GM23338 (cell line): ENCODE measurements at regions not wholly inside any gene's neighbourhood (a gene's known extent, or its start where the extent isn't known, plus 50 kb on each side); places are given as distances from the start of the nearest gene placed in this dataset.

Experiments
- ATAC-seq: fragments of 200-7000 bp; cut with Tn5 transposase; 3 replicates; pipeline ENCODE4 v1.9.1; 2020
- DNase-seq: peaks from one replicate; pipeline ENCODE4 v3.0.0-alpha.2; 2015; ENCODE audit warnings: low spot score
- H2AFZ ChIP-seq: fragments of 200-600 bp; sonication (generic); 2 replicates; pipeline ENCODE4 v1.8.0; 2016; ENCODE audit warnings: antibody characterized with exemption, mild to moderate bottlenecking, moderate library complexity
- H3F3A ChIP-seq: fragments of 200-600 bp; sonication (generic); replicated peaks from 2 replicates; pipeline ENCODE4 v1.8.0; 2017; ENCODE audit warnings: antibody characterized with exemption, mixed run types, low read depth
- H3K27ac ChIP-seq: fragments of 200-600 bp; sonication (generic); 2 replicates; pipeline ENCODE4 v1.6.1; 2016; ENCODE audit warnings: low read depth
- H3K27me3 ChIP-seq: fragments of 200-600 bp; sonication (generic); 2 replicates; pipeline ENCODE4 v1.8.0; 2016; ENCODE audit warnings: mild to moderate bottlenecking, mixed run types, moderate library complexity; ENCODE audit not compliant: insufficient read depth
- H3K36me3 ChIP-seq: fragments of 200-600 bp; sonication (generic); 2 replicates; pipeline ENCODE4 v1.8.0; 2016; ENCODE audit warnings: mild to moderate bottlenecking; ENCODE audit not compliant: insufficient read depth
- H3K4me1 ChIP-seq: fragments of 200-600 bp; sonication (generic); 2 replicates; pipeline ENCODE4 v1.8.0; 2016; ENCODE audit warnings: mild to moderate bottlenecking, moderate library complexity; ENCODE audit not compliant: insufficient read depth
- H3K4me2 ChIP-seq: fragments of 200-600 bp; sonication (generic); 2 replicates; pipeline ENCODE4 v1.7.1; 2017; ENCODE audit warnings: mixed run types
- H3K4me3 ChIP-seq: fragments of 200-600 bp; sonication (generic); 2 replicates; pipeline ENCODE4 v1.6.1; 2016; ENCODE audit warnings: mixed run types
- H3K79me2 ChIP-seq: fragments of 200-600 bp; sonication (generic); replicated peaks from 2 replicates; pipeline ENCODE4 v1.8.0; 2017; ENCODE audit warnings: mild to moderate bottlenecking; ENCODE audit not compliant: insufficient read depth
- H3K9me2 ChIP-seq: fragments of 200-600 bp; sonication (generic); 2 replicates; pipeline ENCODE4 v1.8.0; 2017; ENCODE audit not compliant: insufficient read depth
- H4K20me1 ChIP-seq: fragments of 200-600 bp; sonication (generic); replicated peaks from 2 replicates; pipeline ENCODE4 v1.8.0; 2017; ENCODE audit warnings: mild to moderate bottlenecking; ENCODE audit not compliant: insufficient read depth
- H3K27ac Mint-ChIP-seq: 2 replicates; pipeline ENCODE4 v1.8.0; 2020; ENCODE audit warnings: inconsistent platforms, mild to moderate bottlenecking, moderate library complexity, mixed read lengths
- H3K27me3 Mint-ChIP-seq: 3 replicates; pipeline ENCODE4 v1.8.0; 2022; ENCODE audit warnings: low read depth, mild to moderate bottlenecking, moderate library complexity, mixed read lengths, inconsistent platforms; ENCODE audit not compliant: insufficient read depth, poor library complexity
- H3K36me3 Mint-ChIP-seq: 3 replicates; pipeline ENCODE4 v1.8.0; 2021; ENCODE audit warnings: low read depth, mild to moderate bottlenecking, inconsistent platforms, moderate library complexity, mixed read lengths
- H3K4me1 Mint-ChIP-seq: 3 replicates; pipeline ENCODE4 v1.8.0; 2020; ENCODE audit warnings: mild to moderate bottlenecking, inconsistent platforms, mixed read lengths
- H3K4me3 Mint-ChIP-seq: 3 replicates; pipeline ENCODE4 v1.8.0; 2021; ENCODE audit warnings: moderate library complexity, mild to moderate bottlenecking, inconsistent platforms, mixed read lengths
- H3K9me3 Mint-ChIP-seq: 3 replicates; pipeline ENCODE4 v1.8.0; 2020; ENCODE audit warnings: moderate library complexity, mild to moderate bottlenecking, inconsistent platforms, mixed read lengths
- CTCF ChIP-seq, 2 experiments: fragments of 200-600 bp in 1 of 2; sonication (generic) in 1 of 2; conservative IDR thresholded peaks; 2 replicates each; pipeline versions ENCODE4 v1.5.1 to v1.6.1; 2016 to 2017; ENCODE audit warnings: antibody characterized with exemption in 2 of 2, low read depth in 2 of 2, mild to moderate bottlenecking in 2 of 2, moderate library complexity in 1 of 2
- EZH2 ChIP-seq: fragments of 200-600 bp; sonication (generic); IDR thresholded peaks from one replicate; pipeline ENCODE4 v1.8.0; 2017; ENCODE audit warnings: antibody characterized with exemption, mild to moderate bottlenecking, low read depth; ENCODE audit not compliant: unreplicated experiment
- EZH2phosphoT487 ChIP-seq: fragments of 200-600 bp; sonication (generic); IDR thresholded peaks from one replicate; pipeline ENCODE4 v1.8.1; 2018; ENCODE audit warnings: antibody characterized with exemption; ENCODE audit not compliant: unreplicated experiment
- NANOG ChIP-seq: IDR thresholded peaks from 2 replicates; pipeline ENCODE4 v1.6.1; 2016; ENCODE audit warnings: antibody characterized with exemption, borderline replicate concordance
- POLR2AphosphoS5 ChIP-seq: IDR thresholded peaks from 2 replicates; pipeline ENCODE4 v1.6.1; 2016; ENCODE audit warnings: antibody characterized with exemption, low read depth
- STAT1 ChIP-seq: IDR thresholded peaks from one replicate; pipeline ENCODE4 v1.6.1; 2016; ENCODE audit warnings: antibody characterized with exemption; ENCODE audit not compliant: unreplicated experiment
- ZNF114 ChIP-seq: fragments of 250-450 bp; sonication (Bioruptor Pico); IDR thresholded peaks from 2 replicates; pipeline ENCODE4 v1.5.0; 2020; ENCODE audit warnings: mild to moderate bottlenecking, moderate library complexity
- ZNF331 ChIP-seq: fragments of 250-450 bp; sonication (Bioruptor Pico); IDR thresholded peaks from 2 replicates; pipeline ENCODE4 v1.5.0; 2020; ENCODE audit warnings: low read depth, mild to moderate bottlenecking, moderate library complexity
- TF ChIP-seq, protein P1 (sequence below): fragments of 250-450 bp; sonication (Bioruptor Pico); IDR thresholded peaks from 2 replicates; pipeline ENCODE4 v1.5.0; 2020; ENCODE audit warnings: mild to moderate bottlenecking, moderate library complexity

- peak overlapping the region; percentile 52; the same call in 1 of the 2 replicates for H2AFZ ChIP-seq
- no peak overlapping the region for H3K4me2 ChIP-seq
- H3K36me3 ChIP-seq, result 0 out of 2 replicates have a peak, but pooled peaks cover 1% of the 10 kb centered on the region
- no peaks in the 10 kb centered on the region for H3F3A ChIP-seq
- no peak for TF ChIP-seq EZH2
- Mint-ChIP-seq H3K27ac (no peak overlapping the region), H3K9me3 (peaks cover 16% of the 10 kb centered on the region), H3K27me3 (no peaks in the 10 kb centered on the region), H3K4me3 (no peak overlapping the region), H3K36me3 (peaks cover 6% of the 10 kb centered on the region; the same call in 2 of the 3 replicates), H3K4me1 (no peaks in the 10 kb centered on the region)
- no peak for DNase-seq
- ATAC-seq, result no peak
- 0 out of 2 replicates have a peak, but pooled peaks cover 3% of the 10 kb centered on the region for H3K9me2 ChIP-seq
- no peaks in the 10 kb centered on the region for H4K20me1 ChIP-seq
- H3K4me3 ChIP-seq, result no peak overlapping the region
- no peaks in the 10 kb centered on the region for H3K4me1 ChIP-seq
- no peak overlapping the region for H3K27ac ChIP-seq
- H3K79me2 ChIP-seq, result no peaks in the 10 kb centered on the region
- no peaks in the 10 kb centered on the region for H3K27me3 ChIP-seq
Observed at GRCh38 chr18:1917569-1917968, 653.7 kb downstream of the METTL4 start.

GRCh38 chr18:1922066-1922465 lies 649.2 kb downstream of the METTL4 start:
- no peaks in the 10 kb centered on the region for H3K27me3 ChIP-seq
- Mint-ChIP-seq H3K9me3 (no peaks in the 10 kb centered on the region), H3K4me3 (no peak overlapping the region), H3K36me3 (no peaks in the 10 kb centered on the region), H3K4me1 (no peaks in the 10 kb centered on the region), H3K27ac (no peak overlapping the region), H3K27me3 (no peaks in the 10 kb centered on the region)
- no peak overlapping the region for H3K27ac ChIP-seq
- no peaks in the 10 kb centered on the region for H3K4me1 ChIP-seq
- no peak overlapping the region for H3K4me3 ChIP-seq
- no peaks in the 10 kb centered on the region for H3K36me3 ChIP-seq
- no peaks in the 10 kb centered on the region for H4K20me1 ChIP-seq
- H2AFZ ChIP-seq, result no peak overlapping the region
- no peaks in the 10 kb centered on the region for H3F3A ChIP-seq
- DNase-seq (no peak), ATAC-seq (no peak)
- H3K79me2 ChIP-seq, result no peaks in the 10 kb centered on the region
- no peak overlapping the region for H3K4me2 ChIP-seq
- no peaks in the 10 kb centered on the region; the same call in none of the 2 replicates for H3K9me2 ChIP-seq
- TF ChIP-seq EZH2phosphoT487 (no peak), POLR2AphosphoS5 (no peak), STAT1 (no peak)

GRCh38 chr18:1928711-1929110 lies 642.6 kb downstream of the METTL4 start:
- H3K9me3 Mint-ChIP-seq, result peaks cover 3% of the 10 kb centered on the region; the same call in 2 of the 3 replicates
- no peak overlapping the region for H3K4me2 ChIP-seq
- no peaks in the 10 kb centered on the region; the same call in none of the 2 replicates for H3K9me2 ChIP-seq
- no peak overlapping the region for H3K27ac Mint-ChIP-seq
- H3K36me3 ChIP-seq, result no peaks in the 10 kb centered on the region
- no peak overlapping the region for H3K27ac ChIP-seq
- H2AFZ ChIP-seq, result no peak overlapping the region
- H3K36me3 Mint-ChIP-seq, result 0 out of 3 replicates have a peak, but pooled peaks cover 3% of the 10 kb centered on the region
- ATAC-seq, result no peak
- H3K27me3 ChIP-seq, result no peaks in the 10 kb centered on the region
- H3F3A ChIP-seq, result no peaks in the 10 kb centered on the region
- no peak for DNase-seq
- no peaks in the 10 kb centered on the region for H3K27me3 Mint-ChIP-seq
- no peak overlapping the region for H3K4me3 Mint-ChIP-seq
- peaks cover 16% of the 10 kb centered on the region for H3K4me1 Mint-ChIP-seq
- H3K4me1 ChIP-seq, result peaks cover 9% of the 10 kb centered on the region; the same call in 1 of the 2 replicates
- H3K4me3 ChIP-seq, result no peak overlapping the region
- no peaks in the 10 kb centered on the region for H3K79me2 ChIP-seq
- no peaks in the 10 kb centered on the region for H4K20me1 ChIP-seq
- TF ChIP-seq ZNF114 (CRISPR knock-in tag) (no peak), NANOG (no peak), POLR2AphosphoS5 (no peak), ZNF331 (CRISPR knock-in tag) (no peak), CTCF (conservative IDR thresholded peaks at IDR 0.05; ENCODE audit: low read depth in 2 of 2) (no peak)
- TF ChIP-seq, protein P1, sequence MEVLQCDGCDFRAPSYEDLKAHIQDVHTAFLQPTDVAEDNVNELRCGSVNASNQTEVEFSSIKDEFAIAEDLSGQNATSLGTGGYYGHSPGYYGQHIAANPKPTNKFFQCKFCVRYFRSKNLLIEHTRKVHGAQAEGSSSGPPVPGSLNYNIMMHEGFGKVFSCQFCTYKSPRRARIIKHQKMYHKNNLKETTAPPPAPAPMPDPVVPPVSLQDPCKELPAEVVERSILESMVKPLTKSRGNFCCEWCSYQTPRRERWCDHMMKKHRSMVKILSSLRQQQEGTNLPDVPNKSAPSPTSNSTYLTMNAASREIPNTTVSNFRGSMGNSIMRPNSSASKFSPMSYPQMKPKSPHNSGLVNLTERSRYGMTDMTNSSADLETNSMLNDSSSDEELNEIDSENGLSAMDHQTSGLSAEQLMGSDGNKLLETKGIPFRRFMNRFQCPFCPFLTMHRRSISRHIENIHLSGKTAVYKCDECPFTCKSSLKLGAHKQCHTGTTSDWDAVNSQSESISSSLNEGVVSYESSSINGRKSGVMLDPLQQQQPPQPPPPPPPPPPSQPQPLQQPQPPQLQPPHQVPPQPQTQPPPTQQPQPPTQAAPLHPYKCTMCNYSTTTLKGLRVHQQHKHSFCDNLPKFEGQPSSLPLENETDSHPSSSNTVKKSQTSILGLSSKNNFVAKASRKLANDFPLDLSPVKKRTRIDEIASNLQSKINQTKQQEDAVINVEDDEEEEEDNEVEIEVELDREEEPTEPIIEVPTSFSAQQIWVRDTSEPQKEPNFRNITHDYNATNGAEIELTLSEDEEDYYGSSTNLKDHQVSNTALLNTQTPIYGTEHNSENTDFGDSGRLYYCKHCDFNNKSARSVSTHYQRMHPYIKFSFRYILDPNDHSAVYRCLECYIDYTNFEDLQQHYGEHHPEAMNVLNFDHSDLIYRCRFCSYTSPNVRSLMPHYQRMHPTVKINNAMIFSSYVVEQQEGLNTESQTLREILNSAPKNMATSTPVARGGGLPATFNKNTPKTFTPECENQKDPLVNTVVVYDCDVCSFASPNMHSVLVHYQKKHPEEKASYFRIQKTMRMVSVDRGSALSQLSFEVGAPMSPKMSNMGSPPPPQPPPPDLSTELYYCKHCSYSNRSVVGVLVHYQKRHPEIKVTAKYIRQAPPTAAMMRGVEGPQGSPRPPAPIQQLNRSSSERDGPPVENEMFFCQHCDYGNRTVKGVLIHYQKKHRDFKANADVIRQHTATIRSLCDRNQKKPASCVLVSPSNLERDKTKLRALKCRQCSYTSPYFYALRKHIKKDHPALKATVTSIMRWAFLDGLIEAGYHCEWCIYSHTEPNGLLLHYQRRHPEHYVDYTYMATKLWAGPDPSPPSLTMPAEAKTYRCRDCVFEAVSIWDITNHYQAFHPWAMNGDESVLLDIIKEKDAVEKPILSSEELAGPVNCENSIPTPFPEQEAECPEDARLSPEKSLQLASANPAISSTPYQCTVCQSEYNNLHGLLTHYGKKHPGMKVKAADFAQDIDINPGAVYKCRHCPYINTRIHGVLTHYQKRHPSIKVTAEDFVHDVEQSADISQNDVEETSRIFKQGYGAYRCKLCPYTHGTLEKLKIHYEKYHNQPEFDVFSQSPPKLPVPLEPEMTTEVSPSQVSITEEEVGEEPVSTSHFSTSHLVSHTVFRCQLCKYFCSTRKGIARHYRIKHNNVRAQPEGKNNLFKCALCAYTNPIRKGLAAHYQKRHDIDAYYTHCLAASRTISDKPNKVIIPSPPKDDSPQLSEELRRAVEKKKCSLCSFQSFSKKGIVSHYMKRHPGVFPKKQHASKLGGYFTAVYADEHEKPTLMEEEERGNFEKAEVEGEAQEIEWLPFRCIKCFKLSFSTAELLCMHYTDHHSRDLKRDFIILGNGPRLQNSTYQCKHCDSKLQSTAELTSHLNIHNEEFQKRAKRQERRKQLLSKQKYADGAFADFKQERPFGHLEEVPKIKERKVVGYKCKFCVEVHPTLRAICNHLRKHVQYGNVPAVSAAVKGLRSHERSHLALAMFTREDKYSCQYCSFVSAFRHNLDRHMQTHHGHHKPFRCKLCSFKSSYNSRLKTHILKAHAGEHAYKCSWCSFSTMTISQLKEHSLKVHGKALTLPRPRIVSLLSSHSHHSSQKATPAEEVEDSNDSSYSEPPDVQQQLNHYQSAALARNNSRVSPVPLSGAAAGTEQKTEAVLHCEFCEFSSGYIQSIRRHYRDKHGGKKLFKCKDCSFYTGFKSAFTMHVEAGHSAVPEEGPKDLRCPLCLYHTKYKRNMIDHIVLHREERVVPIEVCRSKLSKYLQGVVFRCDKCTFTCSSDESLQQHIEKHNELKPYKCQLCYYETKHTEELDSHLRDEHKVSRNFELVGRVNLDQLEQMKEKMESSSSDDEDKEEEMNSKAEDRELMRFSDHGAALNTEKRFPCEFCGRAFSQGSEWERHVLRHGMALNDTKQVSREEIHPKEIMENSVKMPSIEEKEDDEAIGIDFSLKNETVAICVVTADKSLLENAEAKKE (CRISPR knock-in tag), result no peak
